H1 (cell line): ENCODE measurements at regions not wholly inside any gene's neighbourhood (a gene's known extent, or its start where the extent isn't known, plus 50 kb on each side); places are given as distances from the start of the nearest gene placed in this dataset.

ENCODE experiments used
- ATF3 ChIP-seq: IDR thresholded peaks from 2 replicates; pipeline ENCODE4 v1.6.1; 2011; ENCODE audit warnings: low read depth, mild to moderate bottlenecking, low read length; ENCODE audit not compliant: insufficient read depth
- KDM1A ChIP-seq: fragments of 200-600, 300-600 bp; sonication (generic); IDR thresholded peaks from 2 replicates; pipeline ENCODE4 v1.7.1; 2016; ENCODE audit warnings: mild to moderate bottlenecking, low read length, borderline replicate concordance
- SIN3A ChIP-seq, 2 experiments: IDR thresholded peaks in 1 of 2; conservative IDR thresholded peaks in 1 of 2; 2 replicates each; pipeline ENCODE4 v1.6.1; 2011 to 2012; ENCODE audit warnings: low read length in 2 of 2, improper control_type of control experiment in 1 of 2, low read depth in 1 of 2, mild to moderate bottlenecking in 1 of 2

- TF ChIP-seq ATF3 (no peak), KDM1A (no peak), SIN3A (conservative IDR thresholded peaks at IDR 0.05 in 1 of 2, IDR thresholded peaks at IDR 0.05 in 1 of 2; ENCODE audit: low read depth in 1 of 2, low read length in 2 of 2) (no peak)
These were observed 84.4 kb upstream of the CNEP1R1 start (continued) for GRCh38 chr16:49940464-49941224.
